ENCODE measurements at regions not wholly inside any gene's neighbourhood (a gene's known extent, or its start where the extent isn't known, plus 50 kb on each side); places are given as distances from the start of the nearest gene placed in this dataset.

- Histone ChIP-seq H3K9ac (ENCODE audit: low read length) (no peak overlapping the region), H3K9me3 (ENCODE audit: insufficient read depth, low read length) (no peaks in the 10 kb centered on the region), H3K4me3 (ENCODE audit: insufficient read depth, low read length, poor library complexity, severe bottlenecking) (no peak overlapping the region), H3K27ac (ENCODE audit: low read depth, low read length) (no peak overlapping the region), H4K20me1 (ENCODE audit: low read depth, low read length) (no peaks in the 10 kb centered on the region), H3K36me3 (ENCODE audit: low read length) (no peaks in the 10 kb centered on the region), H3K79me2 (ENCODE audit: insufficient read depth, low read length) (no peaks in the 10 kb centered on the region), H3K9me2 (replicated peaks; ENCODE audit: insufficient read depth, low read length) (no peaks in the 10 kb centered on the region), H3K4me2 (ENCODE audit: low read depth, low read length, poor library complexity, severe bottlenecking) (no peak overlapping the region), H2AFZ (ENCODE audit: low read depth, low read length, severe bottlenecking) (no peak overlapping the region), H3F3A (ENCODE audit: insufficient read depth) (no peaks in the 10 kb centered on the region), H3K27me3 (ENCODE audit: low read length) (no peaks in the 10 kb centered on the region)
- TF ChIP-seq EZH2phosphoT487 (conservative IDR thresholded peaks at IDR 0.05; ENCODE audit: low read length) (no peak), CTCF (IDR thresholded peaks at IDR 0.05; ENCODE audit: insufficient read depth, low read length, poor library complexity, severe bottlenecking) (no peak)
These were observed 451.5 kb downstream of the UBE2NL start for GRCh38 chrX:144335402-144335801.

- Histone ChIP-seq H3K27me3 (ENCODE audit: low read length) (no peaks in the 10 kb centered on the region), H3K4me3 (ENCODE audit: insufficient read depth, low read length, poor library complexity, severe bottlenecking) (no peak overlapping the region), H2AFZ (ENCODE audit: low read depth, low read length, severe bottlenecking) (no peak overlapping the region), H3K9me2 (replicated peaks; ENCODE audit: insufficient read depth, low read length) (no peaks in the 10 kb centered on the region), H3K4me2 (ENCODE audit: low read depth, low read length, poor library complexity, severe bottlenecking) (no peak overlapping the region), H3F3A (ENCODE audit: insufficient read depth) (no peaks in the 10 kb centered on the region), H3K36me3 (ENCODE audit: low read length) (no peaks in the 10 kb centered on the region), H4K20me1 (ENCODE audit: low read depth, low read length) (no peaks in the 10 kb centered on the region), H3K9me3 (ENCODE audit: insufficient read depth, low read length) (no peaks in the 10 kb centered on the region), H3K79me2 (ENCODE audit: insufficient read depth, low read length) (no peaks in the 10 kb centered on the region), H3K27ac (ENCODE audit: low read depth, low read length) (no peak overlapping the region), H3K9ac (ENCODE audit: low read length) (no peak overlapping the region)
- no peak for TF ChIP-seq EZH2phosphoT487 (conservative IDR thresholded peaks at IDR 0.05; ENCODE audit: low read length)
- TF ChIP-seq CTCF (IDR thresholded peaks at IDR 0.05; ENCODE audit: insufficient read depth, low read length, poor library complexity, severe bottlenecking): no peak
These were observed 495.3 kb downstream of the UBE2NL start for GRCh38 chrX:144379156-144379555.

DNA sequence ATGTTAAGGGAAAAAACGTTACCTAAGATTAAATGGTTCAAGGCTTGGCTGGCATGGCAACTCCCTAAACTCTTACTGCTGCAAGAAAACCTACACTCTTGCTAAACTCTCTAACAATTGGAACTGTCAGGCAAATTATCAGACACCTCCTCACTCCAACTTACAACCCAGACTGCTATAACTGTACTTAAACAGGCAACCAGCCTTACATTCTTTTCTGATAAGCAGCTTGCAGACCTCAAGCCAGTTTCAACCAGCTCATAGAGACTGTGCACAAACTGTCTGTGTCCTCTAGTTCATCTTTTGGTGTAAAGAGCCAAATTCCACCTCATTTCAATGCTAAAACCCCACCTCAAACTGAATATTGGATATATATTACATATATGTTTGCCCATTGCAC, 504.9 kb downstream of the UBE2NL start:
- no peaks in the 10 kb centered on the region for H3K9me2 ChIP-seq (replicated peaks; ENCODE audit: insufficient read depth, low read length)
- no peak overlapping the region for H3K4me2 ChIP-seq (ENCODE audit: low read depth, low read length, poor library complexity, severe bottlenecking)
- TF ChIP-seq CTCF (IDR thresholded peaks at IDR 0.05; ENCODE audit: insufficient read depth, low read length, poor library complexity, severe bottlenecking): no peak
- no peak for TF ChIP-seq EZH2phosphoT487 (conservative IDR thresholded peaks at IDR 0.05; ENCODE audit: low read length)
- H3K9me3 ChIP-seq (ENCODE audit: insufficient read depth, low read length): no peaks in the 10 kb centered on the region
- no peaks in the 10 kb centered on the region for H3K36me3 ChIP-seq (ENCODE audit: low read length)
- H3K9ac ChIP-seq (ENCODE audit: low read length): no peak overlapping the region
- no peak overlapping the region for H3K27ac ChIP-seq (ENCODE audit: low read depth, low read length)
- no peaks in the 10 kb centered on the region for H3K27me3 ChIP-seq (ENCODE audit: low read length)
- H4K20me1 ChIP-seq (ENCODE audit: low read depth, low read length): no peaks in the 10 kb centered on the region
- no peaks in the 10 kb centered on the region for H3F3A ChIP-seq (ENCODE audit: insufficient read depth)
- H3K79me2 ChIP-seq (ENCODE audit: insufficient read depth, low read length): no peaks in the 10 kb centered on the region
- H3K4me3 ChIP-seq (ENCODE audit: insufficient read depth, low read length, poor library complexity, severe bottlenecking): no peak overlapping the region
- H2AFZ ChIP-seq (ENCODE audit: low read depth, low read length, severe bottlenecking): no peak overlapping the region

Measured in SU-DHL-6 (cell line).